ENCODE measurements at regions not wholly inside any gene's neighbourhood (a gene's known extent, or its start where the extent isn't known, plus 50 kb on each side); places are given as distances from the start of the nearest gene placed in this dataset.

DNA sequence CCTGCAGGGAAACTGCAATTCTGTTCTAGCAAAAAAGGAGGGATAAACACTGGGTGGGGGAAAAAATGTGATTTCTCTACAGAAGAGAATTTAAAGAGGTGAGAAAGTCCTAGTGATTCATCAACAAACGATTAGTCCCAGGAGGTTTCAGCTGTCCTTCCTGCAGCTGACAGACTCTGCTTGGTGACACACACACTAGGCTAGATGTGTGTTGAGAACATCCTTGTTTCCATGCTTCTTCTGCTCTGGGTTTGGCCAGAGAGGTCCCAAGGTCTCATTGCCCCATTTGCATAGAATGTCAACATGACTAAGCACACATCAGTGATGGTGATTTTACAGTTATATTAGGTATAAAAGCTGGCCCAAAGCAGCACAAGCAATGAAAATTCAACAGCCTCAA lies 258.3 kb downstream of the NFATC2 start:
- H3K27me3 ChIP-seq, result no peaks in the 10 kb centered on the region
- TF ChIP-seq, protein P1, sequence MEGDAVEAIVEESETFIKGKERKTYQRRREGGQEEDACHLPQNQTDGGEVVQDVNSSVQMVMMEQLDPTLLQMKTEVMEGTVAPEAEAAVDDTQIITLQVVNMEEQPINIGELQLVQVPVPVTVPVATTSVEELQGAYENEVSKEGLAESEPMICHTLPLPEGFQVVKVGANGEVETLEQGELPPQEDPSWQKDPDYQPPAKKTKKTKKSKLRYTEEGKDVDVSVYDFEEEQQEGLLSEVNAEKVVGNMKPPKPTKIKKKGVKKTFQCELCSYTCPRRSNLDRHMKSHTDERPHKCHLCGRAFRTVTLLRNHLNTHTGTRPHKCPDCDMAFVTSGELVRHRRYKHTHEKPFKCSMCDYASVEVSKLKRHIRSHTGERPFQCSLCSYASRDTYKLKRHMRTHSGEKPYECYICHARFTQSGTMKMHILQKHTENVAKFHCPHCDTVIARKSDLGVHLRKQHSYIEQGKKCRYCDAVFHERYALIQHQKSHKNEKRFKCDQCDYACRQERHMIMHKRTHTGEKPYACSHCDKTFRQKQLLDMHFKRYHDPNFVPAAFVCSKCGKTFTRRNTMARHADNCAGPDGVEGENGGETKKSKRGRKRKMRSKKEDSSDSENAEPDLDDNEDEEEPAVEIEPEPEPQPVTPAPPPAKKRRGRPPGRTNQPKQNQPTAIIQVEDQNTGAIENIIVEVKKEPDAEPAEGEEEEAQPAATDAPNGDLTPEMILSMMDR (IDR thresholded peaks at IDR 0.05; ENCODE audit: low read depth, low read length), result no peak
- H3K4me1 ChIP-seq (ENCODE audit: low read depth), result peaks cover 3% of the 10 kb centered on the region
- no peak for DNase-seq (ENCODE audit: low read depth in 1 of 2, low spot score in 1 of 2)
- no peak overlapping the region for H3K27ac ChIP-seq
- H3K4me3 ChIP-seq, result no peak overlapping the region
- H3K9me3 ChIP-seq (ENCODE audit: low read depth), result no peaks in the 10 kb centered on the region
- no peaks in the 10 kb centered on the region for H3K36me3 ChIP-seq

DNA sequence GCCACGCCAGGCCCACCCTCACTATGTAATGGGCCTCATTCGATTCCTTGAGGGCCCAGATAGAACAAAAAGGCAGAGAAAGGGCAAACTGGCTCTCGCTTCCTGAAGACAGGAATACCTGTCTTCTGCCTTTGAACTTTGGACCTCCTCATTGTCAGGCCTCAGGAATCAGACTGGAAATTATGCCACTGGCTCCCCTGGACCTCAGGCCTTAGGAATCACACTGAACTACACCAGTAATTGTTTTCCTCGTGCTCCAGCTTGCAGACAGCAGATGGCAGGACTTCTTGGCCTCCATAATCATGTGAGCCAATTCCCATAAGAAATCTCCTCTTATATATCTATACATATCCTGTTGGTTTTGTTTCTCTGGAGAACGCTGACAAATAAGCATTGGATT lies 258.6 kb upstream of the KCNG1 start:
- no peaks in the 10 kb centered on the region for H3K36me3 ChIP-seq
- no peak overlapping the region for H3K4me3 ChIP-seq
- no peak overlapping the region for H3K27ac ChIP-seq
- H3K27me3 ChIP-seq, result no peaks in the 10 kb centered on the region
- DNase-seq (ENCODE audit: low read depth in 1 of 2, low spot score in 1 of 2), result no peak
- TF ChIP-seq, protein P1 (IDR thresholded peaks at IDR 0.05; ENCODE audit: low read depth, low read length), result no peak
- H3K9me3 ChIP-seq (ENCODE audit: low read depth), result no peaks in the 10 kb centered on the region
- H3K4me1 ChIP-seq (ENCODE audit: low read depth), result peaks cover 1% of the 10 kb centered on the region

DNA sequence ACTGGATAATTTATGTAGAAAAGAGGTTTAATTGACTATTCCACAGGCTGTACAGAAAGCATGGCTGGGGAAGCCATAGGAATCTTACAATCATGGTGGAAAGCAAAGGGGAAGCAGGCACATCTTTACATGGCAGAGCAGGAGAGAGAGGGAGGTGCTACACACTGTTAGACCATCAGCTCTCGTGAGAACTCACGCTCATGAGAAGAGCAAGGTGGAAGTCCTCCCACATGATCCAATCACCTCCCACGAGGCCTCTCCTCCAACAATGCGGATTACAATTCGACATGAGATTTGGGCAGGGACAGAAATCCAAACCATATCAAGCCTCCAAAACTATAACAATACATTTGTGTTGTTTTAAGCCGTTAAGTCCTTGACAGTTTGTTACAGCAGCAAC lies 257.1 kb upstream of the KCNG1 start:
- no peaks in the 10 kb centered on the region for H3K9me3 ChIP-seq (ENCODE audit: low read depth)
- H3K4me3 ChIP-seq, result no peak overlapping the region
- no peak overlapping the region for H3K27ac ChIP-seq
- DNase-seq (ENCODE audit: low read depth in 1 of 2, low spot score in 1 of 2), result no peak
- H3K4me1 ChIP-seq (ENCODE audit: low read depth), result peaks cover 11% of the 10 kb centered on the region
- no peaks in the 10 kb centered on the region for H3K36me3 ChIP-seq
- TF ChIP-seq, protein P1 (IDR thresholded peaks at IDR 0.05; ENCODE audit: low read depth, low read length), result no peak
- no peaks in the 10 kb centered on the region for H3K27me3 ChIP-seq

DNA sequence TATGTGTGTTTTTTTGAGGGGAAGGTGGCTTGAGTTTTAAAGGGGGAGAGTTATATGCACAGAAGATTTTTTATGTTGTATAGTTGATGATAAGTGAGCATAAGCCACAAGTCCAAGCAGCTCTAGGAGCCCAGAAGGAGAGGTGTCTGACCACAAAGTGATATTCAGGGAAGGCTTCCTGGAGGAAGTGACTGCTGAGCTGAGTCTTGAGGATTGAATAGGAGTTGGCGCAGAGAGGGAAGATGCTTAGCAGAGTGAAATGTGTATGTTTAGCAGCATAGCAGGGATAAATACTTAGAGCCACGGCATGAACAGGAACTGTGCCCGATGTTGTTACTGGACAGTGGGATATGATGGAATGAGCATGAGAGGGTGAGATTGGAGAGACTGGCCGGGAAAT lies 255.1 kb upstream of the KCNG1 start:
- no peak overlapping the region for H3K27ac ChIP-seq
- no peak for DNase-seq (ENCODE audit: low read depth in 1 of 2, low spot score in 1 of 2)
- no peaks in the 10 kb centered on the region for H3K36me3 ChIP-seq
- TF ChIP-seq, protein P1 (IDR thresholded peaks at IDR 0.05; ENCODE audit: low read depth, low read length), result no peak
- H3K4me1 ChIP-seq (ENCODE audit: low read depth), result peaks cover 12% of the 10 kb centered on the region
- H3K9me3 ChIP-seq (ENCODE audit: low read depth), result no peaks in the 10 kb centered on the region
- H3K4me3 ChIP-seq, result no peak overlapping the region
- H3K27me3 ChIP-seq, result no peaks in the 10 kb centered on the region

DNA sequence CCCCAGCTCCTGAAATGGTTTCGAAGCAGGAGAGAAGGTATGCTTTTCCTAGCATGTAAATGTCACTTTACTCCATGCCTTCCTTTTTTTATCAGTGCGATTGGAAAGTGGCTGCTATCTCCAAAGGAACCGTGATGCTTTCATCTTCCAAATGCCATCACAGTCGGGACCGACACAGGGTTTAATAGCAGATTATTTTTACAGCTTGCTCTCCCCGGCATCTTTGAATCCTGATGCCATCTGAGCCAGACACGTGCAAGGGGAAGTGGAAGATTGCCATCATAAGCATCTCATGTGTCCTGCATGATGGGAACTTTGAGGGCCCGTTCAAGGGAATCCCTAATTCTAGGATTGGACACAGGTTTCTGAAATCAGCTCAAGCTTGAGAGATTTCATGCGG lies 253.4 kb upstream of the KCNG1 start:
- DNase-seq (ENCODE audit: low read depth in 1 of 2, low spot score in 1 of 2), result no peak
- H3K36me3 ChIP-seq, result no peaks in the 10 kb centered on the region
- TF ChIP-seq, protein P1 (IDR thresholded peaks at IDR 0.05; ENCODE audit: low read depth, low read length), result no peak
- H3K4me1 ChIP-seq (ENCODE audit: low read depth), result peaks cover 12% of the 10 kb centered on the region
- H3K9me3 ChIP-seq (ENCODE audit: low read depth), result no peaks in the 10 kb centered on the region
- H3K4me3 ChIP-seq, result no peak overlapping the region
- no peaks in the 10 kb centered on the region for H3K27me3 ChIP-seq
- peak overlapping the region; percentile 30 for H3K27ac ChIP-seq

DNA sequence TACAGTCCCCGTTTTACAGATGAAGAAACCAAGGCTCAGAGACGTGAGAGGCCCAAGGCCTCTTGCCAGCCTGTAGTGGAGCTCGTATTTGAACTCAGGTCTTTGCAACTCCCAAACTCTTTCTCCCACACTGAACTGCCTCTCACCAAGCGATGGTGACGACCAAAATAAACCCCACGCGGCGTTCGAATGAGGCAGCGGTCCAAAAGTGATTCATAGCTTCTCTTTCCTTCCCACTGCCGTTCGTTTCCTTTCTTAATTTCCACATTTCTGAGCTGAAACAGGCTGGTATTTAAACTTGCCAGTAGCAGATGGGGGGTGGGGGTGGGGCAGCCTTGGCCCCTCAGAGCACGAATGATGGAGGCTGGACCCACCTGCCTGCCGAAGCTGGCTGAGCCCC lies 252.9 kb upstream of the KCNG1 start:
- H3K27ac ChIP-seq, result no peak overlapping the region
- TF ChIP-seq, protein P1 (IDR thresholded peaks at IDR 0.05; ENCODE audit: low read depth, low read length), result no peak
- no peaks in the 10 kb centered on the region for H3K36me3 ChIP-seq
- peaks cover 12% of the 10 kb centered on the region for H3K4me1 ChIP-seq (ENCODE audit: low read depth)
- DNase-seq (ENCODE audit: low read depth in 1 of 2, low spot score in 1 of 2), result peak in 1 of 2 donors; percentile 81
- no peaks in the 10 kb centered on the region for H3K9me3 ChIP-seq (ENCODE audit: low read depth)
- H3K27me3 ChIP-seq, result no peaks in the 10 kb centered on the region
- H3K4me3 ChIP-seq, result no peak overlapping the region
